ENCODE measurements at regions not wholly inside any gene's neighbourhood (a gene's known extent, or its start where the extent isn't known, plus 50 kb on each side); places are given as distances from the start of the nearest gene placed in this dataset.
"Not testable (repeated sequence)": the region's sequence is repeated elsewhere in the genome, so short reads cannot be mapped to it uniquely, and the experiment has no call there.

DNA sequence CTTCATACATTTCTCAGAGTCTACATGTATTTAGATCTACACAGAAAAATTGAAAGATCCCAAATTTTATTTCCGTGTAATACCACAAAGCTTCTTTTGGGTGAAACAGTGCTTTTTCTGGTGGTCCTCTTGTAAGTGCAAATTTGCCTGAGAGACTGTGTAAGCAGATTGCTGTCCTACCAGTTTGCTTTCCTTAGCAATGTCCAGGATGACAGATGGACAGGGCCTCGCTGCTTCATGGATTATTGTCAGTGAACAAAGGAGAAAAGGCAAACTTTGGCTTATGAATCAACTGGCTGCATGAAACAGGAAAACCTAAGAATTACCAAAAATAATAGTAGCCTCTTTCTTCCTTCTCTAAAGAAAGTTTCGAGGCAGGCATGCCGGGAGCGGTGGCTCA is 82.6 kb upstream of the UBE2E1 start:
- no peak for DNase-seq (ENCODE audit: low spot score)
- ChIA-PET POLR2A (ENCODE audit: low non-redundant PET) (no interaction called here), CTCF (no interaction called here)
- TF ChIP-seq, protein P1, sequence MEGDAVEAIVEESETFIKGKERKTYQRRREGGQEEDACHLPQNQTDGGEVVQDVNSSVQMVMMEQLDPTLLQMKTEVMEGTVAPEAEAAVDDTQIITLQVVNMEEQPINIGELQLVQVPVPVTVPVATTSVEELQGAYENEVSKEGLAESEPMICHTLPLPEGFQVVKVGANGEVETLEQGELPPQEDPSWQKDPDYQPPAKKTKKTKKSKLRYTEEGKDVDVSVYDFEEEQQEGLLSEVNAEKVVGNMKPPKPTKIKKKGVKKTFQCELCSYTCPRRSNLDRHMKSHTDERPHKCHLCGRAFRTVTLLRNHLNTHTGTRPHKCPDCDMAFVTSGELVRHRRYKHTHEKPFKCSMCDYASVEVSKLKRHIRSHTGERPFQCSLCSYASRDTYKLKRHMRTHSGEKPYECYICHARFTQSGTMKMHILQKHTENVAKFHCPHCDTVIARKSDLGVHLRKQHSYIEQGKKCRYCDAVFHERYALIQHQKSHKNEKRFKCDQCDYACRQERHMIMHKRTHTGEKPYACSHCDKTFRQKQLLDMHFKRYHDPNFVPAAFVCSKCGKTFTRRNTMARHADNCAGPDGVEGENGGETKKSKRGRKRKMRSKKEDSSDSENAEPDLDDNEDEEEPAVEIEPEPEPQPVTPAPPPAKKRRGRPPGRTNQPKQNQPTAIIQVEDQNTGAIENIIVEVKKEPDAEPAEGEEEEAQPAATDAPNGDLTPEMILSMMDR (conservative IDR thresholded peaks at IDR 0.05; ENCODE audit: low read depth): no peak
- H3K27ac ChIP-seq: no peak overlapping the region

DNA sequence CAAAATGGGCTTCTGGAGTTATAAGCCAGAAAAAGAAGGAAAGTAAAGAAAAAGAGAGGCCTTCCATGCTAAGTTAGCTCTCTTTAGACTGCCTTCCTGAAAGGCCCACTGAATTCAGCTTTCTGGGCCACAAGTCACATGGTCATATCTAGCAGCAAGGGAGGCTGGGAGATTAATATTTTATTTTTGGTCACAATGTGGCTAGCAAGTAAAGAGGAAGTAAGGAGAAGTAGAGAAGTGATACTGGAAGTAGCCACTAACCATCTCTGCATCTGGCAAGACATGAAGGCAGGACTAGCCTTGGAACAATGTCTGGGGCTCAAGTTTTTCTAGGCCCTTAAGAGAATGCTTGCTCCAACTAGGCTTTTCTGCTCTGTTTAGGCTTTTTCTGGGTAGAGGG is 81.8 kb upstream of the UBE2E1 start:
- H3K27ac ChIP-seq: no peak overlapping the region
- no peak for DNase-seq (ENCODE audit: low spot score)
- CTCF ChIA-PET: no interaction called here
- POLR2A ChIA-PET (ENCODE audit: low non-redundant PET): no interaction called here
- TF ChIP-seq, protein P1 (conservative IDR thresholded peaks at IDR 0.05; ENCODE audit: low read depth): no peak

DNA sequence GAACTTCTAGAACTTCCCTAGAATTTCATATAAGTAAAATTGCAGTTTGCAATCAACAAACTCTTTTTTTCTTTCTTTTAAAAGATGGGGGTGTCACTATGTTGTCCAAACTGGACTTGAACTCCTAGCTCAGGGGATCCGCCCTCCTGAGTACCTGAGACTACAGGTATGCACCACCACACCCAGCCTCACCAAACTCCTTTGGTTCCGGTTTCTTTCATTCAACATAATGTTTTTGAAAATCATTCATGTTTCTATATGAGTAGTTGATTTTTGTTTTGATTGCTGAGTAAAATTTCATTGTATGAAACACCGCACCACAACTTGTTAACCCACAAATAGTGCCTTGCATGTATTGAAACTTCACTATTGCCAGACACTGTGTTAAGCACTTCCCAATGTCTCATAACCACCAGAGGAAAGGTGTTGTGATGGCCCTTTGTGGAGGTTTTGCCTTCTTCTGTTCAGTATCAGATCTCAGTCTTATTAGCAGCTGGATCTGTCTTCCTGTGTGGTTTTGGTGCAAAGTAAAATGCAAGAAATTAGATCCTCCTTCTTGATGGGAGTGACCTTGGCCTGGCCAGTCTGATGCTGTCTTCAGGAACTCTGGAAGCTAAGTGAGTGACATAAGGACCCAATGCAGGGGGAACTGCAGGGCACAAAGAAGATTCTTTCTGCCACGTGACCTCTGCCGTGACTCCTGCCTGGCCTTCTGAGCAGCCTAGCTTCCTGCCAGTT is 78.8 kb upstream of the UBE2E1 start:
- no peak overlapping the region for H3K27ac ChIP-seq
- ChIA-PET POLR2A (ENCODE audit: low non-redundant PET) (no interaction called here), CTCF (no interaction called here)
- DNase-seq (ENCODE audit: low spot score): no peak
- TF ChIP-seq, protein P1 (conservative IDR thresholded peaks at IDR 0.05; ENCODE audit: low read depth): no peak

DNA sequence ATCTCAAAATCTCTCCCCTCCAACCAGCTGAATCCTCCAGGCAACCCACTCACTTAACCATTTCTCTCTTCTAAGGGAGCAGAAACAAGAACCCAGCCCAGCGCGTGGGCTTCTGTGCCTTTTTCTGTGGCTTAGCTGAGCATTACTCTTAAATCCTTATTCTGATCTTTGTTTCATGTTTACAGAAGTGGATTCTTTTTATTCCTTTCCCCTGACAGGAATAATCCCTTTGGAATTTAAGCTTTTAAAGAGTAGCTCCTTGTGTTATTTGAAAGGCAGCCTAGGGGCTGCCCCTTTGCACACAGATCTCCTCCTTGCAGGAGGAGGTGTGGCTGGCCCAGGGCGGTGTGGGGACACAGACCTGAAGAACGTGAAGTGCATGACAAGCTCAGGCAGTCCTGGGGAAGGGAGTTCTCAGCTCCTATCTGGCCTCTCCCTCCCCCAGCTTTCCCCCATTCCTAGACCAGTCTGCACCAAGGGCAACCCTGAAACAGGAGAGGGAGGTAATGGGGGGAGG is 77.1 kb upstream of the UBE2E1 start:
- DNase-seq (ENCODE audit: low spot score): no peak

DNA sequence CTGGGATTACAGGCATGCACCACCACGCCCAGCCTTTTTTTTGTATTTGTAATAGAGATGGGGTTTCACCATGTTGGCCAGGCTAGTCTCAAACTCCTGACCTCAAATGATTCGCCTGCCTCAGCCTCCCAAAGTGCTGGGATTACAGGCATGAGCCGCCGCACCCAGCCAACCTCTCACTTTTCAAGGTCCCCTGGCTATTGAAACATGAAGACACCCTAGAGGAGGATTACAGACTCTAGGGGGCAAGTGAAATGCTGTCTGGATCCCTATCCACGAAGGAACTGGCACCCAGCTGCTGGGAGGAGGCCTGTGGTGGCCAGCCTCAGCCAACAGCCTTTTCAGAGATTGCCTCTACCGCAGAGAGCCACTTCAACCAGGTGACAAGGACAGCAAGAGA is 76.4 kb upstream of the UBE2E1 start:
- POLR2A ChIA-PET (ENCODE audit: low non-redundant PET); DNase-seq (ENCODE audit: low spot score): not testable (repeated sequence)
- 0 out of 2 replicates have a peak overlapping the region, but pooled peaks have one; percentile 27 for H3K27ac ChIP-seq
- CTCF ChIA-PET: interaction anchor here (0.6 kb wide), 1 partner anchor 206 kb away, joined by 3 read pairs; no protein-coding TSS in a partner anchor

More for the DNA sequence above, 77.1 kb upstream of the UBE2E1 start:
- TF ChIP-seq, protein P1 (conservative IDR thresholded peaks at IDR 0.05; ENCODE audit: low read depth): no peak
- ChIA-PET CTCF (interaction anchor here (0.6 kb wide), 1 partner anchor 205 kb away, joined by 3 read pairs; no protein-coding TSS in a partner anchor), POLR2A (ENCODE audit: low non-redundant PET) (no interaction called here)
- H3K27ac ChIP-seq: peak overlapping the region; percentile 27

DNA sequence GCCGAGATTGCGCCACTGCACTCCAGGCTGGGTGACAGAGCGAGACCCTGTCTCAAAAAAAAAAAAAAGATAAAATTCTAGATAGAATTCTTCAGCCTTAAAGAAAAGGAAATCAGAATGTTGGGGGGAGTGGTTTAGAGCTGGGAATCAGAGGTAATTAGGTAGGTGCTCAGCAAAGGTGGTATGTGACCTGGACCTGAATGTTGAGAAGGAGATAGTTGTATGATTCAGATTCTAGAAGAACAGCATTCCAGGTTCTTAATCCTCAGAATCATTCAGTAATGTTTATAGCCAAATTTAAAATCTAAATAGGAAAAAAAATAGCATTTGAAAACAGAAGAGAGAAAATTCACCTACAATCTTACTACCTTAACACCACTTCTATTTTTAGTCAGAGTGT is 71.3 kb upstream of the UBE2E1 start:
- H3K27ac ChIP-seq: no peak overlapping the region
- ChIA-PET CTCF (no interaction called here), POLR2A (ENCODE audit: low non-redundant PET) (no interaction called here)
- DNase-seq (ENCODE audit: low spot score): no peak
- TF ChIP-seq, protein P1 (conservative IDR thresholded peaks at IDR 0.05; ENCODE audit: low read depth): no peak

DNA sequence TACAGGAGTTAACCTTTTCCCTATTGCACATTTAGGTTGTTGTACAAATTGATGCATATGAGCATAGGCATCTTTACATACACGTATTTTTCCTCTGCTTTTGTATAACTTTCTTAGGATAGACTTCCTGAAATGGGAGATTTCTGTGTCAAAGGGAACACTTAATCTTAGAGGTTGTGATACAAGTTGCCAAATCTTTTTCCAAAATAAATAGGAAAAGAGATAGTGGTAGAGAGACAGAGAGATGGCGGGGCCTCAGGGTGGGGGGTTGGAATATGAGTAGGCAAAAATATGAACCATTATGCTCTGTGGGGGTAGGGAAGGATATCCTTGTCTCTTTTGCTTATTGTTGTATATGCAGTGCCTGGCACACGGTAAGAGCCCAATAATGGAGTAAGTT is 70.7 kb upstream of the UBE2E1 start:
- no peak overlapping the region for H3K27ac ChIP-seq
- CTCF ChIA-PET: no interaction called here
- POLR2A ChIA-PET (ENCODE audit: low non-redundant PET): no interaction called here

More for the DNA sequence above, 70.7 kb upstream of the UBE2E1 start:
- no peak for DNase-seq (ENCODE audit: low spot score)
- TF ChIP-seq, protein P1 (conservative IDR thresholded peaks at IDR 0.05; ENCODE audit: low read depth): no peak
